ENCODE measurements at regions not wholly inside any gene's neighbourhood (a gene's known extent, or its start where the extent isn't known, plus 50 kb on each side); places are given as distances from the start of the nearest gene placed in this dataset.

GRCh38 chr13:111859354-111860230 is 207.4 kb upstream of the SOX1 start:
- no peaks in the 10 kb centered on the region for H3K4me1 ChIP-seq (ENCODE audit: control insufficient read depth in 4 of 4, insufficient read depth in 4 of 4, low read length in 3 of 4)
- H3K4me3 ChIP-seq (ENCODE audit: low read depth in 1 of 3, low read length in 3 of 3): no peak overlapping the region
- peak; percentile 19 for DNase-seq (ENCODE audit: low spot score)
- H3K9ac ChIP-seq (ENCODE audit: low read depth in 1 of 2, low read length in 2 of 2): no peak overlapping the region
- H3K27me3 ChIP-seq (ENCODE audit: control insufficient read depth in 4 of 4, insufficient read depth in 4 of 4, low read length in 3 of 4): peaks cover 0 to 2% (median 0%) of the 10 kb centered on the region in 4 donors
- TF ChIP-seq REST (IDR thresholded peaks at IDR 0.05) (no peak), ATF3 (IDR thresholded peaks at IDR 0.05) (no peak), YY1 (IDR thresholded peaks at IDR 0.05) (no peak), RXRA (IDR thresholded peaks at IDR 0.05) (no peak), TAF1 (conservative IDR thresholded peaks at IDR 0.05) (no peak)
- WGBS: 79% methylated on average over 18 of the region's 18 CpGs
- H3K27ac ChIP-seq (ENCODE audit: low read depth in 1 of 2, low read length in 2 of 2): no peak overlapping the region
- H3K36me3 ChIP-seq (ENCODE audit: control insufficient read depth in 4 of 4, insufficient read depth in 3 of 4, low read depth in 1 of 4, low read length in 3 of 4): no peaks in the 10 kb centered on the region
- peaks cover 0 to 7% (median 1%) of the 10 kb centered on the region in 4 donors for H3K9me3 ChIP-seq (ENCODE audit: control insufficient read depth in 4 of 4, low read length in 3 of 4)

GRCh38 chr13:111860231-111860552 is 206.8 kb upstream of the SOX1 start:
- Histone ChIP-seq H3K4me1 (ENCODE audit: control insufficient read depth in 4 of 4, insufficient read depth in 4 of 4, low read length in 3 of 4) (no peaks in the 10 kb centered on the region), H3K9me3 (ENCODE audit: control insufficient read depth in 4 of 4, low read length in 3 of 4) (peaks cover 0 to 7% (median 1%) of the 10 kb centered on the region in 4 donors), H3K9ac (ENCODE audit: low read depth in 1 of 2, low read length in 2 of 2) (no peak overlapping the region), H3K27me3 (ENCODE audit: control insufficient read depth in 4 of 4, insufficient read depth in 4 of 4, low read length in 3 of 4) (peaks cover 0 to 2% (median 0%) of the 10 kb centered on the region in 4 donors), H3K4me3 (ENCODE audit: low read depth in 1 of 3, low read length in 3 of 3) (no peak overlapping the region), H3K36me3 (ENCODE audit: control insufficient read depth in 4 of 4, insufficient read depth in 3 of 4, low read depth in 1 of 4, low read length in 3 of 4) (no peaks in the 10 kb centered on the region), H3K27ac (ENCODE audit: low read depth in 1 of 2, low read length in 2 of 2) (no peak overlapping the region)
- WGBS: 62% methylated on average over 3 of the region's 3 CpGs
- no peak for TF ChIP-seq TAF1 (conservative IDR thresholded peaks at IDR 0.05)
- TF ChIP-seq MAX (IDR thresholded peaks at IDR 0.05): no peak
- TF ChIP-seq RAD21 (IDR thresholded peaks at IDR 0.05): no peak
- TF ChIP-seq JUND (IDR thresholded peaks at IDR 0.05): no peak
- TF ChIP-seq HNF4A (conservative IDR thresholded peaks at IDR 0.05): no peak
- no peak for TF ChIP-seq FOXA2 (IDR thresholded peaks at IDR 0.05)
- TF ChIP-seq NR2F2 (IDR thresholded peaks at IDR 0.05): no peak
- TF ChIP-seq RXRA (IDR thresholded peaks at IDR 0.05): no peak
- TF ChIP-seq YY1 (IDR thresholded peaks at IDR 0.05): no peak
- no peak for TF ChIP-seq EGR1 (IDR thresholded peaks at IDR 0.05; ENCODE audit: low read depth in 2 of 2)
- no peak for TF ChIP-seq FOXA1 (IDR thresholded peaks at IDR 0.05)
- TF ChIP-seq REST (IDR thresholded peaks at IDR 0.05): no peak
- TF ChIP-seq ZBTB33 (IDR thresholded peaks at IDR 0.05): no peak
- TF ChIP-seq ATF3 (IDR thresholded peaks at IDR 0.05): no peak
- TF ChIP-seq CTCF (IDR thresholded peaks at IDR 0.05; ENCODE audit: low read depth, low read length, missing input control): no peak
- no peak for TF ChIP-seq SP1 (IDR thresholded peaks at IDR 0.05)
- no peak for TF ChIP-seq HNF4G (IDR thresholded peaks at IDR 0.05)
- no peak for TF ChIP-seq GABPA (IDR thresholded peaks at IDR 0.05 in 1 of 2, conservative IDR thresholded peaks at IDR 0.05 in 1 of 2)
- DNase-seq (ENCODE audit: low spot score): no peak

Data from liver (tissue), 8 donors.